RWPE1 (cell line): ENCODE measurements at regions not wholly inside any gene's neighbourhood (a gene's known extent, or its start where the extent isn't known, plus 50 kb on each side); places are given as distances from the start of the nearest gene placed in this dataset.

ENCODE experiments used
- CTCF ChIA-PET: fragments of 350-600 bp; sonication (Branson Sonifier 250); formaldehyde crosslinking; extraction: SDS; loops from one replicate; lab custom pipeline; 2021; lab: Yijun Ruan, JAX
- POLR2A ChIA-PET: fragments of 400-600 bp; formaldehyde crosslinking; extraction: SDS; loops from one replicate; lab custom pipeline; 2020; ENCODE audit warnings: antibody characterized with exemption; ENCODE audit not compliant: low non-redundant PET; lab: Yijun Ruan, JAX
- DNase-seq: peaks from one replicate; pipeline ENCODE4 v3.0.0; 2012; ENCODE audit warnings: low spot score
- H3K27ac ChIP-seq: fragments of 450-650 bp; 2 replicates; pipeline ENCODE4 v1.5.1; 2017
- TF ChIP-seq, protein P1 (sequence below): fragments of 450-650 bp; conservative IDR thresholded peaks from 2 replicates; pipeline ENCODE4 v1.5.1; 2017; ENCODE audit warnings: low read depth, mild to moderate bottlenecking

DNA sequence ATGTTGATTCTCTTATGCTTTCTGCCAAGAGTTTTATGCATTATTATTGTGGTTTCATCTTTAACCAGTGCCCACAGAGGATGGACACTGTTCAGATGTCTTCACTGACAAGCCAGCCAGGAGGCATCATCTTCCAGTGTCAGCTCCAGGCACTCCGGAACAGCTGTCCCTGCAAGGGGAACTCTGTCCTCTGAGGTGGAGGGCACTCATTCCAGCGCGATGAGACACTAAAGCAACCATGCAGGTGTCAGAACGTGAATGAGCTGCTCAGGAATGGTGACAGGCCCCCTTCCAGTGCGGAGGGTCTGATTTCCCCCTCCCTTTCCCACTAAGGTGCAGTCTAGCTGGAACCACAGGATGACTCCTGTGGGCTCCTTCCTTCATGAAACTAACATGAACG, 117.5 kb downstream of the NOG start:
- CTCF ChIA-PET: interaction anchor here (0.6 kb wide), 1 partner anchor 118 kb away, joined by 4 read pairs; no protein-coding TSS in a partner anchor
- no peak for DNase-seq
- TF ChIP-seq, protein P1, sequence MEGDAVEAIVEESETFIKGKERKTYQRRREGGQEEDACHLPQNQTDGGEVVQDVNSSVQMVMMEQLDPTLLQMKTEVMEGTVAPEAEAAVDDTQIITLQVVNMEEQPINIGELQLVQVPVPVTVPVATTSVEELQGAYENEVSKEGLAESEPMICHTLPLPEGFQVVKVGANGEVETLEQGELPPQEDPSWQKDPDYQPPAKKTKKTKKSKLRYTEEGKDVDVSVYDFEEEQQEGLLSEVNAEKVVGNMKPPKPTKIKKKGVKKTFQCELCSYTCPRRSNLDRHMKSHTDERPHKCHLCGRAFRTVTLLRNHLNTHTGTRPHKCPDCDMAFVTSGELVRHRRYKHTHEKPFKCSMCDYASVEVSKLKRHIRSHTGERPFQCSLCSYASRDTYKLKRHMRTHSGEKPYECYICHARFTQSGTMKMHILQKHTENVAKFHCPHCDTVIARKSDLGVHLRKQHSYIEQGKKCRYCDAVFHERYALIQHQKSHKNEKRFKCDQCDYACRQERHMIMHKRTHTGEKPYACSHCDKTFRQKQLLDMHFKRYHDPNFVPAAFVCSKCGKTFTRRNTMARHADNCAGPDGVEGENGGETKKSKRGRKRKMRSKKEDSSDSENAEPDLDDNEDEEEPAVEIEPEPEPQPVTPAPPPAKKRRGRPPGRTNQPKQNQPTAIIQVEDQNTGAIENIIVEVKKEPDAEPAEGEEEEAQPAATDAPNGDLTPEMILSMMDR: no peak
- POLR2A ChIA-PET: no interaction called here
- no peak overlapping the region for H3K27ac ChIP-seq

DNA sequence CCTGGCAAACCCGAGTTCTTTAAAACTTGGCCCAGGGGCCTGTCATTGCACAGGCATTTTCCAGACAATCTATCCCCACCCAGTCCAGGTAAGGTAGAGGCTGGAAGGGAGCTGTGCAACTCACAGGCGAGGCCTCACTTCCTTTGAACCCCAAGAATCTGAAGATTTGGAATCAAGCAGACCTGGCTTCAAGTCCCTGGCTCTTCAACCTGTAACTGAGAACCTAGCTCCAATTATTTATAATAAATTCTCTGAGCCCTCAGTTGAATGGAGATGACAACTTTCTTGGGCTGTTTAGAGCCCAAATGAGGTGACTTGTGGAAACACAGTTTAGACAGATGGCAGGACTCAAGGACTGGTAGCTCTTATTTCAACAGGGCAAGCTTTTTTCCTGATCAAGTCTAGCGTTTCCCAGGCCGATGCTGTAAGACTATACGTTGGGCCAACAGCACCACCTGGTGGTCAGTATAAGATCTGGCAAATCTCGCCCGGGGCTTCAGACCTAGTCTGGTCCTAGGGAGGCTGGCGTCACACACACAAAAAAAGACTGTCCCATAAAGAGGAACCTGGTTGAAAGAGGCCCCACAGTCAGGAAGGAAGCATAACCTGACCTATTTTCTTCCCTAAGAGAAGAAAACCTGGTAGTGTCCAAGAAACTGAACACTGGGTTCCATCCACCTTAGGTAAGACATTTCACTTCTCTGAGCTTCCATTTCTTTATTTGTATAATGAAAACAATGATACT, 117.9 kb downstream of the C17orf67 start:
- TF ChIP-seq, protein P1: peak; percentile 85
- H3K27ac ChIP-seq: no peak overlapping the region
- POLR2A ChIA-PET: no interaction called here
- CTCF ChIA-PET: interaction anchor here (0.5 to 3.3 kb wide), 32 partner anchors 8 to 964 kb away, joined by 3 to 69 read pairs (median 4); partner anchors contain the start of gene NOG
- DNase-seq: peak; percentile 76

DNA sequence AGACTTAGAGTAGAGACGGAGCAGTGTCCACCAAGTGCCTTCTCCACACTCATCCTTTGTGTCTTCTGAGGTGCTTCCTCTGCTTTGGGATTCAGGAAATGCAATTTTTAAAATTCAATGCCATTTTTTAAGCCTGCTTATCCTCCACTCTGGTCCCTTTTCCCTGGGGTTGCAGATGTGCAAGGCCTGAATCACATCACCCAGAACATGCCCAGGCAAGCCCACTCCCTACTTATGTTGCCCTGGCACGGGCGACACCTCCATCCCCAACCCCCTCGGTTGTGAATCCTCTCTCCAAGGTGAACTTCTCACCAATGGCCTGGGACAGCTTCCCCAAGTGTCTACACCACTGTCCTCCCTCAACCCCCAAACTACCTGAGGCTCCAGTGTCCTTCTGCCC, 116.2 kb downstream of the C17orf67 start:
- TF ChIP-seq, protein P1: no peak
- ChIA-PET CTCF (interaction anchor here (0.5 to 3.3 kb wide), 4 partner anchors 37 to 217 kb away, joined by 3 to 69 read pairs (median 11); partner anchors contain the start of gene NOG), POLR2A (no interaction called here)
- peak; percentile 44 for DNase-seq
- peak overlapping the region; percentile 26 for H3K27ac ChIP-seq

DNA sequence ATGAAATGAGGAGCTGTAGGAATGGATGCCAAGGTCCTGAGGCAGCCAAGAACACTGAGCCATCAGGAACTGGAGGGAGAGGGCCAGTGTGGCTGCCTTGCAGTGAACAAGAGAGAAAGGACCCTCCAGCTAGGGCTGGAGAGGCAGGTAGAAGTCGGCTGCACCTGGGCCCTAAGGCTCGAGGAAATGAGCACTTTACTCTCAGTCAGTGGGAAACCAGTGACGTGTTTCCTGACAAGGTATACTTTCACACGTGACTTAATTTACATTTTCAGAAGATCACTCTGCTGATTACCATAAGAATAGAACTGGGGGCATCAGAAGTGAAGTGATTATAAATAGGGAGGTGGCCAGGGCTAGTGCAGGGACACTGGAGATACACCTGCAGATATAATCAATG, 115.2 kb downstream of the C17orf67 start:
- TF ChIP-seq, protein P1: no peak

DNA sequence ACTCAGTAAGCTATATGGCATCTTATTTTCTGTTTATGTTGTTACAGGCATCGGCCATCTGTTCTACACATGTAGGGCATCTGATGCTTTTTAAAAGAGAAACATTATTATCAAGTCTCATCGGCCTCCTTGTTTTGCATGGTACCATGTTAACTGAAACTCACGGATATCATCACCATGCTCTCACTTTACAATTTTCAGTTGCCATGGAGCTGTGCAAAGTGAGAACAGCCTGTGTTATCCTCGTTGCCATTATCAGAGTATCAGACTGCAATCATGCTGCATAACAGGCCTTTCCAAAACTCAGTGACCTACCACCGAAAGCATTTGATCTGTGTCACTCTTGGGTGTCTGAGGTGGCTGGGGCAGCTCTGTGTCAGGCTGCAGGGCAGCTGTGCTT, 110.3 kb downstream of the C17orf67 start:
- CTCF ChIA-PET: interaction anchor here (0.6 to 1.5 kb wide), 2 partner anchors 8 to 920 kb away, joined by 3 to 4 read pairs; no protein-coding TSS in a partner anchor
- no peak for DNase-seq
- TF ChIP-seq, protein P1: no peak
- no peak overlapping the region for H3K27ac ChIP-seq
- POLR2A ChIA-PET: no interaction called here

More for the DNA sequence above, 115.2 kb downstream of the C17orf67 start:
- POLR2A ChIA-PET: no interaction called here
- DNase-seq: no peak
- H3K27ac ChIP-seq: no peak overlapping the region
- CTCF ChIA-PET: interaction anchor here (0.6 kb wide), 1 partner anchor 27 kb away, joined by 3 read pairs; no protein-coding TSS in a partner anchor

DNA sequence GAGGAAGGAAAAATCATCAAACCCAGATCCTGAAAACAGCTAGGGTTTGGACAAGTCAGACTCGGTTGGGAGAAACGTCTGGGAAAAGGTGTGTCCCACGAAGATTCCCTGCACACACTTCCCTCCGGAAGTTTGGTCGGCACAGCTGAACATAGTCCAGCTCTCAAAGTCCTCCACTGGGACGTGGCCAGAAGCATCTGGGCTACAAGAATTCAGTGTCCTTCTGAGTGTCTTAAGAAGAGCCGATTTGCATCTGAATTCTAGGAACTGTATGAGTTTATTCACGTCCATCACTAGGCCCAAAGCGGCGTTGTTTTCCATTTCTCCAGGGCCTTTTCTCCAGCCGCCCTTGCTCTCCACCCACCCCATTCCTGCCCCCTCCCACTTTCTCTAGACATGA, 109.1 kb downstream of the C17orf67 start:
- ChIA-PET CTCF (interaction anchor here (0.5 to 1.5 kb wide), 4 partner anchors 9 to 584 kb away, joined by 3 to 7 read pairs (median 4); partner anchors contain the start of gene NOG), POLR2A (no interaction called here)
- TF ChIP-seq, protein P1: no peak
- no peak for DNase-seq
- H3K27ac ChIP-seq: no peak overlapping the region
